ENCODE measurements at regions not wholly inside any gene's neighbourhood (a gene's known extent, or its start where the extent isn't known, plus 50 kb on each side); places are given as distances from the start of the nearest gene placed in this dataset.

GRCh38 chr2:126765395-126765794 lies 109.4 kb downstream of the GYPC start:
- H3K36me3 Mint-ChIP-seq, result no peaks in the 10 kb centered on the region
- peaks cover 0 to 6% of the 10 kb centered on the region in 2 donors for H3K27me3 Mint-ChIP-seq
- H3K27ac Mint-ChIP-seq, result no peak overlapping the region
- DNase-seq (ENCODE audit: low spot score), result no peak
- H3K9me3 Mint-ChIP-seq, result no peaks in the 10 kb centered on the region
- ATAC-seq, result no peak
- peaks cover 20 to 22% of the 10 kb centered on the region in 2 donors for H3K4me1 Mint-ChIP-seq (ENCODE audit: low read depth in 2 of 2)
- no peak overlapping the region for H3K4me3 Mint-ChIP-seq

GRCh38 chr2:126766295-126766968 lies 110.5 kb downstream of the GYPC start:
- H3K27me3 Mint-ChIP-seq, result peaks cover 0 to 6% of the 10 kb centered on the region in 2 donors
- DNase-seq (ENCODE audit: low spot score), result no peak
- H3K4me1 Mint-ChIP-seq (ENCODE audit: low read depth in 2 of 2), result peaks cover 20 to 22% of the 10 kb centered on the region in 2 donors
- no peak overlapping the region for H3K4me3 Mint-ChIP-seq
- no peaks in the 10 kb centered on the region for H3K36me3 Mint-ChIP-seq
- H3K27ac Mint-ChIP-seq, result no peak overlapping the region
- no peak for ATAC-seq
- no peaks in the 10 kb centered on the region for H3K9me3 Mint-ChIP-seq

- H3K4me1 Mint-ChIP-seq (ENCODE audit: low read depth in 2 of 2), result peaks cover 16 to 19% of the 10 kb centered on the region in 2 donors
- H3K27me3 Mint-ChIP-seq, result peaks cover 0 to 6% of the 10 kb centered on the region in 2 donors
Observed at GRCh38 chr2:126766969-126767296, 111.0 kb downstream of the GYPC start.

GRCh38 chr2:126769118-126769517 lies 113.2 kb downstream of the GYPC start:
- Mint-ChIP-seq H3K4me3 (no peak overlapping the region), H3K9me3 (no peaks in the 10 kb centered on the region), H3K27me3 (peaks cover 0 to 6% of the 10 kb centered on the region in 2 donors), H3K27ac (no peak overlapping the region), H3K36me3 (no peaks in the 10 kb centered on the region), H3K4me1 (ENCODE audit: low read depth in 2 of 2) (peaks cover 5 to 7% of the 10 kb centered on the region in 2 donors)
- ATAC-seq, result no peak
- no peak for DNase-seq (ENCODE audit: low spot score)

More at GRCh38 chr2:126766969-126767296, 111.0 kb downstream of the GYPC start:
- ATAC-seq (no peak), DNase-seq (ENCODE audit: low spot score) (no peak)
- H3K36me3 Mint-ChIP-seq, result no peaks in the 10 kb centered on the region
- no peaks in the 10 kb centered on the region for H3K9me3 Mint-ChIP-seq
- H3K4me3 Mint-ChIP-seq, result no peak overlapping the region
- no peak overlapping the region for H3K27ac Mint-ChIP-seq

GRCh38 chr2:126770466-126770865 lies 114.5 kb downstream of the GYPC start:
- Mint-ChIP-seq H3K27ac (no peak overlapping the region), H3K4me1 (ENCODE audit: low read depth in 2 of 2) (peaks cover 5 to 12% of the 10 kb centered on the region in 2 donors), H3K36me3 (no peaks in the 10 kb centered on the region), H3K27me3 (peaks cover 0 to 6% of the 10 kb centered on the region in 2 donors), H3K9me3 (no peaks in the 10 kb centered on the region), H3K4me3 (no peak overlapping the region)
- peak; percentile 22 for DNase-seq (ENCODE audit: low spot score)
- ATAC-seq, result no peak

- DNase-seq (ENCODE audit: low spot score) (no peak), ATAC-seq (no peak)
- Mint-ChIP-seq H3K9me3 (no peaks in the 10 kb centered on the region), H3K36me3 (no peaks in the 10 kb centered on the region), H3K4me3 (no peak overlapping the region), H3K27me3 (peaks cover 0 to 10% of the 10 kb centered on the region in 2 donors), H3K27ac (no peak overlapping the region), H3K4me1 (ENCODE audit: low read depth in 2 of 2) (peaks cover 5 to 15% of the 10 kb centered on the region in 2 donors)
Observed at GRCh38 chr2:126771094-126771493, 115.1 kb downstream of the GYPC start.

GRCh38 chr2:126771501-126772195 lies 115.7 kb downstream of the GYPC start:
- Mint-ChIP-seq H3K27ac (no peak overlapping the region), H3K27me3 (peaks cover 0 to 10% of the 10 kb centered on the region in 2 donors), H3K4me3 (no peak overlapping the region), H3K36me3 (no peaks in the 10 kb centered on the region), H3K9me3 (no peaks in the 10 kb centered on the region), H3K4me1 (ENCODE audit: low read depth in 2 of 2) (peaks cover 5 to 17% of the 10 kb centered on the region in 2 donors)
- DNase-seq (ENCODE audit: low spot score), result peak; percentile 59
- no peak for ATAC-seq

- Mint-ChIP-seq H3K27ac (no peak overlapping the region), H3K9me3 (no peaks in the 10 kb centered on the region), H3K4me1 (ENCODE audit: low read depth in 2 of 2) (peaks cover 10 to 22% of the 10 kb centered on the region in 2 donors), H3K4me3 (no peak overlapping the region), H3K27me3 (peaks cover 5 to 12% of the 10 kb centered on the region in 2 donors), H3K36me3 (no peaks in the 10 kb centered on the region)
- DNase-seq (ENCODE audit: low spot score), result no peak
- ATAC-seq, result no peak
Observed at GRCh38 chr2:126774290-126774689, 118.3 kb downstream of the GYPC start.

- H3K4me3 Mint-ChIP-seq, result no peak overlapping the region
- H3K9me3 Mint-ChIP-seq, result no peaks in the 10 kb centered on the region
- DNase-seq (ENCODE audit: low spot score) (peak; percentile 31), ATAC-seq (no peak)
- H3K27ac Mint-ChIP-seq, result no peak overlapping the region
- H3K36me3 Mint-ChIP-seq, result no peaks in the 10 kb centered on the region
- peaks cover 5 to 12% of the 10 kb centered on the region in 2 donors for H3K27me3 Mint-ChIP-seq
- H3K4me1 Mint-ChIP-seq (ENCODE audit: low read depth in 2 of 2), result peaks cover 6 to 18% of the 10 kb centered on the region in 2 donors
Observed at GRCh38 chr2:126774761-126775160, 118.8 kb downstream of the GYPC start.

GRCh38 chr2:126775300-126775985 lies 119.5 kb downstream of the GYPC start:
- no peak for ATAC-seq
- Mint-ChIP-seq H3K4me3 (peak overlapping the region; percentile 69), H3K27ac (peak overlapping the region in 1 of 2 donors; percentile 40)

GRCh38 chr2:126776255-126776654 lies 120.3 kb downstream of the GYPC start:
- H3K27ac Mint-ChIP-seq, result peak overlapping the region in 1 of 2 donors; percentile 40
- ATAC-seq, result no peak
- no peaks in the 10 kb centered on the region for H3K36me3 Mint-ChIP-seq
- DNase-seq (ENCODE audit: low spot score), result peak; percentile 44
- no peaks in the 10 kb centered on the region for H3K9me3 Mint-ChIP-seq
- H3K27me3 Mint-ChIP-seq, result peaks cover 14 to 16% of the 10 kb centered on the region in 2 donors
- peak overlapping the region; percentile 69 for H3K4me3 Mint-ChIP-seq
- peaks cover 6 to 14% of the 10 kb centered on the region in 2 donors for H3K4me1 Mint-ChIP-seq (ENCODE audit: low read depth in 2 of 2)

More at GRCh38 chr2:126775300-126775985, 119.5 kb downstream of the GYPC start:
- H3K4me1 Mint-ChIP-seq (ENCODE audit: low read depth in 2 of 2), result peaks cover 6 to 14% of the 10 kb centered on the region in 2 donors
- H3K9me3 Mint-ChIP-seq, result no peaks in the 10 kb centered on the region
- peak; percentile 34 for DNase-seq (ENCODE audit: low spot score)
- peaks cover 10 to 14% of the 10 kb centered on the region in 2 donors for H3K27me3 Mint-ChIP-seq
- H3K36me3 Mint-ChIP-seq, result no peaks in the 10 kb centered on the region

- H3K36me3 Mint-ChIP-seq, result no peaks in the 10 kb centered on the region
- peaks cover 6 to 14% of the 10 kb centered on the region in 2 donors for H3K4me1 Mint-ChIP-seq (ENCODE audit: low read depth in 2 of 2)
- peak overlapping the region; percentile 88 for H3K4me3 Mint-ChIP-seq
- DNase-seq (ENCODE audit: low spot score) (peak; percentile 84), ATAC-seq (peak; percentile 87 to 89)
- H3K27ac Mint-ChIP-seq, result no peak overlapping the region
- no peaks in the 10 kb centered on the region for H3K9me3 Mint-ChIP-seq
- H3K27me3 Mint-ChIP-seq, result peaks cover 14 to 18% of the 10 kb centered on the region in 2 donors
Observed at GRCh38 chr2:126776692-126777619, 121.0 kb downstream of the GYPC start.

GRCh38 chr2:126777620-126777978 lies 121.1 kb upstream of the TEX51 start:
- Mint-ChIP-seq H3K9me3 (no peaks in the 10 kb centered on the region), H3K36me3 (no peaks in the 10 kb centered on the region), H3K27me3 (peaks cover 14 to 20% of the 10 kb centered on the region in 2 donors), H3K27ac (no peak overlapping the region), H3K4me1 (ENCODE audit: low read depth in 2 of 2) (peaks cover 6 to 14% of the 10 kb centered on the region in 2 donors), H3K4me3 (peak overlapping the region; percentile 88)
- ATAC-seq, result no peak
- peak; percentile 29 for DNase-seq (ENCODE audit: low spot score)

All from natural killer cell treated with Interleukin-12 subunit alpha and Interleukin-12 subunit beta and Interleukin-15 and Interleukin-18, amount 100 ng/mL, for 72 hours (primary cell).